MG63 (cell line): ENCODE measurements at regions not wholly inside any gene's neighbourhood (a gene's known extent, or its start where the extent isn't known, plus 50 kb on each side); places are given as distances from the start of the nearest gene placed in this dataset.

Experiments
- DNase-seq: peaks from one replicate; pipeline ENCODE4 v3.0.0-alpha.2; 2020
- H3K27me3 ChIP-seq: fragments of 250-450 bp; sonication (Bioruptor Pico); 2 replicates; pipeline ENCODE4 v1.5.1; 2020; ENCODE audit warnings: mild to moderate bottlenecking, moderate library complexity
- H3K36me3 ChIP-seq: fragments of 250-450 bp; sonication (Bioruptor Pico); 2 replicates; pipeline ENCODE4 v1.5.1; 2020; ENCODE audit warnings: mild to moderate bottlenecking, moderate library complexity
- H3K4me3 ChIP-seq: fragments of 250-450 bp; sonication (Bioruptor Pico); 2 replicates; pipeline ENCODE4 v1.5.1; 2020; ENCODE audit warnings: mild to moderate bottlenecking, moderate library complexity
- H3K9me3 ChIP-seq: fragments of 250-450 bp; sonication (Bioruptor Pico); 2 replicates; pipeline ENCODE4 v1.5.1; 2020; ENCODE audit warnings: mild to moderate bottlenecking, moderate library complexity

- no peaks in the 10 kb centered on the region for H3K27me3 ChIP-seq
- no peaks in the 10 kb centered on the region for H3K9me3 ChIP-seq
- no peaks in the 10 kb centered on the region for H3K36me3 ChIP-seq
- H3K4me3 ChIP-seq = no peak overlapping the region
- no peak for DNase-seq
Measured at GRCh38 chr2:204115137-204116056, 178.8 kb downstream of the ICOS start.

- H3K9me3 ChIP-seq = no peaks in the 10 kb centered on the region
- H3K4me3 ChIP-seq = no peak overlapping the region
- DNase-seq = no peak
- no peaks in the 10 kb centered on the region for H3K36me3 ChIP-seq
- no peaks in the 10 kb centered on the region for H3K27me3 ChIP-seq
Measured at GRCh38 chr2:204116159-204116792, 179.7 kb downstream of the ICOS start.

GRCh38 chr2:204122425-204122824 lies 185.9 kb downstream of the ICOS start:
- no peaks in the 10 kb centered on the region for H3K9me3 ChIP-seq
- no peak for DNase-seq
- no peaks in the 10 kb centered on the region for H3K36me3 ChIP-seq
- H3K27me3 ChIP-seq = peaks cover 3% of the 10 kb centered on the region
- H3K4me3 ChIP-seq = no peak overlapping the region

GRCh38 chr2:204124140-204124750 lies 187.7 kb downstream of the ICOS start:
- Histone ChIP-seq H3K4me3 (no peak overlapping the region), H3K27me3 (peaks cover 3% of the 10 kb centered on the region), H3K9me3 (no peaks in the 10 kb centered on the region), H3K36me3 (no peaks in the 10 kb centered on the region)
- DNase-seq = no peak

GRCh38 chr2:204126705-204127104 lies 190.1 kb downstream of the ICOS start:
- H3K27me3 ChIP-seq = peaks cover 3% of the 10 kb centered on the region
- H3K4me3 ChIP-seq = no peak overlapping the region
- no peaks in the 10 kb centered on the region for H3K9me3 ChIP-seq
- no peaks in the 10 kb centered on the region for H3K36me3 ChIP-seq
- DNase-seq = no peak

- Histone ChIP-seq H3K36me3 (no peaks in the 10 kb centered on the region), H3K4me3 (no peak overlapping the region), H3K27me3 (peaks cover 3% of the 10 kb centered on the region), H3K9me3 (no peaks in the 10 kb centered on the region)
- DNase-seq = no peak
Measured at GRCh38 chr2:204127238-204127637, 190.7 kb downstream of the ICOS start.

GRCh38 chr2:204129591-204130294 lies 193.2 kb downstream of the ICOS start:
- peaks cover 3% of the 10 kb centered on the region; the same call in 1 of the 2 replicates for H3K27me3 ChIP-seq

GRCh38 chr2:204131621-204132020 lies 195.1 kb downstream of the ICOS start:
- no peaks in the 10 kb centered on the region for H3K36me3 ChIP-seq
- H3K27me3 ChIP-seq = no peaks in the 10 kb centered on the region
- no peak for DNase-seq
- H3K9me3 ChIP-seq = no peaks in the 10 kb centered on the region
- no peak overlapping the region for H3K4me3 ChIP-seq

More at GRCh38 chr2:204129591-204130294, 193.2 kb downstream of the ICOS start:
- H3K4me3 ChIP-seq = no peak overlapping the region
- H3K9me3 ChIP-seq = no peaks in the 10 kb centered on the region
- H3K36me3 ChIP-seq = no peaks in the 10 kb centered on the region
- no peak for DNase-seq

- Histone ChIP-seq H3K9me3 (no peaks in the 10 kb centered on the region), H3K27me3 (no peaks in the 10 kb centered on the region)
- DNase-seq = no peak
Measured at GRCh38 chr2:204133476-204133875, 196.9 kb downstream of the ICOS start.

GRCh38 chr2:204134421-204134820 lies 197.9 kb downstream of the ICOS start:
- Histone ChIP-seq H3K9me3 (no peaks in the 10 kb centered on the region), H3K36me3 (no peaks in the 10 kb centered on the region), H3K27me3 (no peaks in the 10 kb centered on the region), H3K4me3 (no peak overlapping the region)
- DNase-seq = no peak

More at GRCh38 chr2:204133476-204133875, 196.9 kb downstream of the ICOS start:
- Histone ChIP-seq H3K36me3 (no peaks in the 10 kb centered on the region), H3K4me3 (no peak overlapping the region)

GRCh38 chr2:204135752-204136151 lies 199.2 kb downstream of the ICOS start:
- no peaks in the 10 kb centered on the region for H3K27me3 ChIP-seq
- H3K9me3 ChIP-seq = no peaks in the 10 kb centered on the region
- H3K36me3 ChIP-seq = no peaks in the 10 kb centered on the region

GRCh38 chr2:204138206-204138605 lies 201.6 kb downstream of the ICOS start:
- Histone ChIP-seq H3K4me3 (no peak overlapping the region), H3K27me3 (no peaks in the 10 kb centered on the region), H3K36me3 (no peaks in the 10 kb centered on the region), H3K9me3 (no peaks in the 10 kb centered on the region)
- no peak for DNase-seq

More at GRCh38 chr2:204135752-204136151, 199.2 kb downstream of the ICOS start:
- H3K4me3 ChIP-seq = no peak overlapping the region
- no peak for DNase-seq

- no peak for DNase-seq
- H3K4me3 ChIP-seq = no peak overlapping the region
- H3K9me3 ChIP-seq = no peaks in the 10 kb centered on the region
- H3K36me3 ChIP-seq = no peaks in the 10 kb centered on the region
- no peaks in the 10 kb centered on the region for H3K27me3 ChIP-seq
Measured at GRCh38 chr2:204140246-204140645, 203.7 kb downstream of the ICOS start.

- Histone ChIP-seq H3K9me3 (no peaks in the 10 kb centered on the region), H3K27me3 (0 out of 2 replicates have a peak, but pooled peaks cover 2% of the 10 kb centered on the region), H3K36me3 (no peaks in the 10 kb centered on the region), H3K4me3 (no peak overlapping the region)
- no peak for DNase-seq
Measured at GRCh38 chr2:204143216-204144014, 206.9 kb downstream of the ICOS start.

GRCh38 chr2:204144492-204144891 lies 207.9 kb downstream of the ICOS start:
- H3K27me3 ChIP-seq = 0 out of 2 replicates have a peak, but pooled peaks cover 2% of the 10 kb centered on the region
- no peaks in the 10 kb centered on the region for H3K36me3 ChIP-seq
- no peak for DNase-seq
- H3K9me3 ChIP-seq = no peaks in the 10 kb centered on the region
- H3K4me3 ChIP-seq = no peak overlapping the region

GRCh38 chr2:204145263-204145751 lies 208.7 kb downstream of the ICOS start:
- H3K36me3 ChIP-seq = no peaks in the 10 kb centered on the region
- H3K4me3 ChIP-seq = peak overlapping the region; percentile 3; the same call in 1 of the 2 replicates
- DNase-seq = peak; percentile 53
- H3K27me3 ChIP-seq = 0 out of 2 replicates have a peak, but pooled peaks cover 2% of the 10 kb centered on the region
- no peaks in the 10 kb centered on the region for H3K9me3 ChIP-seq
